GM23248 (cell line): ENCODE measurements at regions not wholly inside any gene's neighbourhood (a gene's known extent, or its start where the extent isn't known, plus 50 kb on each side); places are given as distances from the start of the nearest gene placed in this dataset.

Experiments used
- EZH2 ChIP-seq: fragments of 200-600 bp; sonication (generic); IDR thresholded peaks from 2 replicates; pipeline ENCODE4 v1.6.1; 2018; ENCODE audit warnings: antibody characterized with exemption, mild to moderate bottlenecking; ENCODE audit not compliant: insufficient read depth, poor library complexity, severe bottlenecking
- EZH2phosphoT487 ChIP-seq: fragments of 200-600 bp; sonication (generic); IDR thresholded peaks from 2 replicates; pipeline ENCODE4 v1.6.1; 2018; ENCODE audit warnings: antibody characterized with exemption, moderate library complexity, mild to moderate bottlenecking, low read depth; ENCODE audit not compliant: insufficient read depth

- TF ChIP-seq EZH2 = no peak
- no peak for TF ChIP-seq EZH2phosphoT487
These were observed 235.4 kb upstream of the KAZN start for GRCh38 chr1:14363036-14363590.
